ENCODE measurements at regions not wholly inside any gene's neighbourhood (a gene's known extent, or its start where the extent isn't known, plus 50 kb on each side); places are given as distances from the start of the nearest gene placed in this dataset.

GRCh38 chr3:18079062-18079461 lies 336.6 kb upstream of the TBC1D5 start:
- Histone ChIP-seq H3K79me2 (replicated peaks; ENCODE audit: insufficient read depth) (no peaks in the 10 kb centered on the region), H3K4me2 (no peak overlapping the region), H2AFZ (no peak overlapping the region), H4K20me1 (replicated peaks; ENCODE audit: insufficient read depth) (0 out of 2 replicates have a peak, but pooled peaks cover under 1% of the 10 kb centered on the region), H3K4me1 (ENCODE audit: insufficient read depth) (no peaks in the 10 kb centered on the region), H3K27me3 (ENCODE audit: insufficient read depth) (no peaks in the 10 kb centered on the region), H3K4me3 (no peak overlapping the region), H3K36me3 (ENCODE audit: insufficient read depth) (no peaks in the 10 kb centered on the region), H3K9me2 (ENCODE audit: insufficient read depth) (0 out of 2 replicates have a peak, but pooled peaks cover 7% of the 10 kb centered on the region), H3F3A (replicated peaks; ENCODE audit: low read depth) (no peaks in the 10 kb centered on the region), H3K27ac (ENCODE audit: low read depth) (no peak overlapping the region)
- TF ChIP-seq EZH2 (IDR thresholded peaks at IDR 0.05; ENCODE audit: low read depth, unreplicated experiment), result no peak
- TF ChIP-seq EZH2phosphoT487 (IDR thresholded peaks at IDR 0.05; ENCODE audit: unreplicated experiment), result no peak
- TF ChIP-seq NANOG (IDR thresholded peaks at IDR 0.05; ENCODE audit: borderline replicate concordance), result no peak
- TF ChIP-seq ZNF462 (CRISPR knock-in tag; IDR thresholded peaks at IDR 0.05), result no peak
- no peak for TF ChIP-seq REST (IDR thresholded peaks at IDR 0.05; ENCODE audit: unreplicated experiment)
- TF ChIP-seq, protein P1, sequence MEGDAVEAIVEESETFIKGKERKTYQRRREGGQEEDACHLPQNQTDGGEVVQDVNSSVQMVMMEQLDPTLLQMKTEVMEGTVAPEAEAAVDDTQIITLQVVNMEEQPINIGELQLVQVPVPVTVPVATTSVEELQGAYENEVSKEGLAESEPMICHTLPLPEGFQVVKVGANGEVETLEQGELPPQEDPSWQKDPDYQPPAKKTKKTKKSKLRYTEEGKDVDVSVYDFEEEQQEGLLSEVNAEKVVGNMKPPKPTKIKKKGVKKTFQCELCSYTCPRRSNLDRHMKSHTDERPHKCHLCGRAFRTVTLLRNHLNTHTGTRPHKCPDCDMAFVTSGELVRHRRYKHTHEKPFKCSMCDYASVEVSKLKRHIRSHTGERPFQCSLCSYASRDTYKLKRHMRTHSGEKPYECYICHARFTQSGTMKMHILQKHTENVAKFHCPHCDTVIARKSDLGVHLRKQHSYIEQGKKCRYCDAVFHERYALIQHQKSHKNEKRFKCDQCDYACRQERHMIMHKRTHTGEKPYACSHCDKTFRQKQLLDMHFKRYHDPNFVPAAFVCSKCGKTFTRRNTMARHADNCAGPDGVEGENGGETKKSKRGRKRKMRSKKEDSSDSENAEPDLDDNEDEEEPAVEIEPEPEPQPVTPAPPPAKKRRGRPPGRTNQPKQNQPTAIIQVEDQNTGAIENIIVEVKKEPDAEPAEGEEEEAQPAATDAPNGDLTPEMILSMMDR (conservative IDR thresholded peaks at IDR 0.05; ENCODE audit: low read depth in 2 of 2), result no peak
- no peak for TF ChIP-seq ZNF331 (CRISPR knock-in tag; IDR thresholded peaks at IDR 0.05; ENCODE audit: low read depth)
- no peak for TF ChIP-seq ZNF114 (CRISPR knock-in tag; IDR thresholded peaks at IDR 0.05)
- no peak for TF ChIP-seq JUNB (IDR thresholded peaks at IDR 0.05; ENCODE audit: unreplicated experiment)
- no peak for TF ChIP-seq POLR2AphosphoS5 (IDR thresholded peaks at IDR 0.05; ENCODE audit: low read depth)
- no peak for TF ChIP-seq CREB1 (CRISPR knock-in tag; IDR thresholded peaks at IDR 0.05; ENCODE audit: low read depth)
- TF ChIP-seq, protein P2, sequence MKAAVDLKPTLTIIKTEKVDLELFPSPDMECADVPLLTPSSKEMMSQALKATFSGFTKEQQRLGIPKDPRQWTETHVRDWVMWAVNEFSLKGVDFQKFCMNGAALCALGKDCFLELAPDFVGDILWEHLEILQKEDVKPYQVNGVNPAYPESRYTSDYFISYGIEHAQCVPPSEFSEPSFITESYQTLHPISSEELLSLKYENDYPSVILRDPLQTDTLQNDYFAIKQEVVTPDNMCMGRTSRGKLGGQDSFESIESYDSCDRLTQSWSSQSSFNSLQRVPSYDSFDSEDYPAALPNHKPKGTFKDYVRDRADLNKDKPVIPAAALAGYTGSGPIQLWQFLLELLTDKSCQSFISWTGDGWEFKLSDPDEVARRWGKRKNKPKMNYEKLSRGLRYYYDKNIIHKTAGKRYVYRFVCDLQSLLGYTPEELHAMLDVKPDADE (IDR thresholded peaks at IDR 0.05), result no peak
- TF ChIP-seq STAT1 (IDR thresholded peaks at IDR 0.05; ENCODE audit: unreplicated experiment), result no peak
- Mint-ChIP-seq H3K9me3 (no peaks in the 10 kb centered on the region), H3K4me3 (no peak overlapping the region), H3K27me3 (ENCODE audit: insufficient read depth, low read depth, poor library complexity) (peaks cover 2% of the 10 kb centered on the region), H3K27ac (no peak overlapping the region), H3K36me3 (ENCODE audit: low read depth) (no peaks in the 10 kb centered on the region; the same call in 1 of the 3 replicates), H3K4me1 (no peaks in the 10 kb centered on the region; the same call in 2 of the 3 replicates)
- ATAC-seq, result no peak
- no peak for DNase-seq (ENCODE audit: low spot score)
